ENCODE measurements at regions not wholly inside any gene's neighbourhood (a gene's known extent, or its start where the extent isn't known, plus 50 kb on each side); places are given as distances from the start of the nearest gene placed in this dataset.

DNA sequence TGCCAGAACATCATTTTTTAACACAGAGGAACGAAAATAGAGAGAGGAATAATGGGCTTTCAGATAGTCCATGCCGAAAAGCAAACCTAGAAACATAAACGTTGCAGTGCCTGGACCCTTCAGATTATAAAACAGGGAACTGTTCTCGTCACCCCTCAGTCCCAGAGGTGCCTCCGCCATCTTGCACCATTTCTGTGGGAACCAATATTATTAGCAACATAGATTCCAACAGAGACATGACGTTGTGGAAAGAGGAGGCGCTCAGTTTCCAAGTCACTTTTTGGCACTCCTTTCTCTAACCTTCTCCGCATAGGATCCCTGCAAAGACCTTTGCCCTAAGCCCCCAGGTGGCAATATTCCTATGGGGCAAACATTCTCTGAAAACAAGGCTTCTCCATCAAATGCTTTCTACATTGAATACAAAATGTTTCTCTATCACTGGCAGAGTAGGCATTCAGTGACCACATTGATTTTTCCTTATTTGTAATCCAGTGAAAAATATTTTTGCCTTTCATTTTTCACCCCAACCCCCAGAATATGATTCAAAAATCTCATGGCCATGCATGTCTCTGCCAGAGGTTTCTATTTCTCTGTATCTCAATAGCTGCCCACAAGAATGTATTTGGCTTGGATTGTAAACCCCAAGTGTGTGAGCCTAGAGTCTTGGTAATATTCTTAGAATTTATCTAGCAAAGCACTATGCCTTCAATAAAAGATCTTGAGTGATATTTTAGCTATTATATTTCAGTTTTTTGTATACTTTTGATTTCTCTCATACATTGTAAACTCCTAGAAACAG, 500.8 kb upstream of the WWC1 start:
- Mint-ChIP-seq H3K9me3 (peaks cover 3% of the 10 kb centered on the region), H3K4me3 (no peak overlapping the region), H3K27me3 (ENCODE audit: low read depth) (no peaks in the 10 kb centered on the region), H3K27ac (no peak overlapping the region), H3K4me1 (peaks cover 19% of the 10 kb centered on the region), H3K36me3 (no peaks in the 10 kb centered on the region)
- no peak for DNase-seq (ENCODE audit: low spot score)
- ChIA-PET CTCF (no interaction called here), POLR2A (interaction anchor here (0.6 kb wide), 1 partner anchor 11 kb away, joined by 4 read pairs; no protein-coding TSS in a partner anchor)
- no peak for ATAC-seq
- TF ChIP-seq TEAD1 (CRISPR knock-in tag; IDR thresholded peaks at IDR 0.05) (no peak), ATF1 (CRISPR knock-in tag; IDR thresholded peaks at IDR 0.05) (no peak), E2F5 (CRISPR knock-in tag; IDR thresholded peaks at IDR 0.05) (no peak)
- TF ChIP-seq, protein P1, sequence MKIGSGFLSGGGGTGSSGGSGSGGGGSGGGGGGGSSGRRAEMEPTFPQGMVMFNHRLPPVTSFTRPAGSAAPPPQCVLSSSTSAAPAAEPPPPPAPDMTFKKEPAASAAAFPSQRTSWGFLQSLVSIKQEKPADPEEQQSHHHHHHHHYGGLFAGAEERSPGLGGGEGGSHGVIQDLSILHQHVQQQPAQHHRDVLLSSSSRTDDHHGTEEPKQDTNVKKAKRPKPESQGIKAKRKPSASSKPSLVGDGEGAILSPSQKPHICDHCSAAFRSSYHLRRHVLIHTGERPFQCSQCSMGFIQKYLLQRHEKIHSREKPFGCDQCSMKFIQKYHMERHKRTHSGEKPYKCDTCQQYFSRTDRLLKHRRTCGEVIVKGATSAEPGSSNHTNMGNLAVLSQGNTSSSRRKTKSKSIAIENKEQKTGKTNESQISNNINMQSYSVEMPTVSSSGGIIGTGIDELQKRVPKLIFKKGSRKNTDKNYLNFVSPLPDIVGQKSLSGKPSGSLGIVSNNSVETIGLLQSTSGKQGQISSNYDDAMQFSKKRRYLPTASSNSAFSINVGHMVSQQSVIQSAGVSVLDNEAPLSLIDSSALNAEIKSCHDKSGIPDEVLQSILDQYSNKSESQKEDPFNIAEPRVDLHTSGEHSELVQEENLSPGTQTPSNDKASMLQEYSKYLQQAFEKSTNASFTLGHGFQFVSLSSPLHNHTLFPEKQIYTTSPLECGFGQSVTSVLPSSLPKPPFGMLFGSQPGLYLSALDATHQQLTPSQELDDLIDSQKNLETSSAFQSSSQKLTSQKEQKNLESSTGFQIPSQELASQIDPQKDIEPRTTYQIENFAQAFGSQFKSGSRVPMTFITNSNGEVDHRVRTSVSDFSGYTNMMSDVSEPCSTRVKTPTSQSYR (CRISPR knock-in tag; IDR thresholded peaks at IDR 0.05), result no peak

- Mint-ChIP-seq H3K27me3 (ENCODE audit: low read depth) (no peaks in the 10 kb centered on the region), H3K36me3 (no peaks in the 10 kb centered on the region), H3K4me1 (peaks cover 19% of the 10 kb centered on the region), H3K9me3 (peaks cover 3% of the 10 kb centered on the region), H3K27ac (peak overlapping the region; percentile 84), H3K4me3 (peak overlapping the region; percentile 6; the same call in 1 of the 2 replicates)
- peak; percentile 82 for ATAC-seq
- DNase-seq (ENCODE audit: low spot score), result no peak
- ChIA-PET CTCF (interaction anchor here (0.7 to 1.3 kb wide), 3 partner anchors 114 to 284 kb away, joined by 3 to 4 read pairs (median 4); no protein-coding TSS in a partner anchor), POLR2A (interaction anchor here (0.6 to 0.7 kb wide), 2 partner anchors 12 to 473 kb away, joined by 3 read pairs; no protein-coding TSS in a partner anchor)
- TF ChIP-seq SP1 (CRISPR knock-in tag; conservative IDR thresholded peaks at IDR 0.05), result 0 out of 2 replicates have a peak, but pooled peaks have one; percentile 22
- TF ChIP-seq, protein P2, sequence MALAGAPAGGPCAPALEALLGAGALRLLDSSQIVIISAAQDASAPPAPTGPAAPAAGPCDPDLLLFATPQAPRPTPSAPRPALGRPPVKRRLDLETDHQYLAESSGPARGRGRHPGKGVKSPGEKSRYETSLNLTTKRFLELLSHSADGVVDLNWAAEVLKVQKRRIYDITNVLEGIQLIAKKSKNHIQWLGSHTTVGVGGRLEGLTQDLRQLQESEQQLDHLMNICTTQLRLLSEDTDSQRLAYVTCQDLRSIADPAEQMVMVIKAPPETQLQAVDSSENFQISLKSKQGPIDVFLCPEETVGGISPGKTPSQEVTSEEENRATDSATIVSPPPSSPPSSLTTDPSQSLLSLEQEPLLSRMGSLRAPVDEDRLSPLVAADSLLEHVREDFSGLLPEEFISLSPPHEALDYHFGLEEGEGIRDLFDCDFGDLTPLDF (CRISPR knock-in tag; IDR thresholded peaks at IDR 0.05), result no peak
These were observed 498.9 kb upstream of the WWC1 start for GRCh38 chr5:167792514-167792913.

DNA sequence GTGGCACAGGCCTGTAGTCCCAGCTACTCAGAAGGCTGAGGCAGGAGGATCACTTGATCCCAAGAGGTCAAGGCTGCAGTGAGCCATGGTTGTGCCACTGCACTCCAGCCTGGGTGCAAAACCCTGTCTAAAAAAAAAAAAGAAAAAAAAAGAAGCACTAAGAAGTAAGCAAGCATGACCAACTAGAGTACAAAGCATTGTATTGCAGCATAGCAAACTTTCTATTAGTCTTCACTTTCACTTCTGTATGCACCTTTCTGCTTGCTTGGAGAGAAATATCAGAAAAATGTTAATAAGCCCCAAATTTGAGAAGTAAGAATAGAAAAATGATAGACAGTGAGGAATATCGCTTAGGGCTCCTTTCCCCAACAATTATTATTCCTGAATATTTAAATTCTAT, 497.7 kb upstream of the WWC1 start:
- ChIA-PET CTCF (interaction anchor here (1.0 kb wide), 1 partner anchor 113 kb away, joined by 3 read pairs; no protein-coding TSS in a partner anchor), POLR2A (no interaction called here)
- ATAC-seq, result no peak
- no peak overlapping the region for H3K4me3 Mint-ChIP-seq
- no peak for DNase-seq (ENCODE audit: low spot score)
- peaks cover 2% of the 10 kb centered on the region; the same call in 1 of the 2 replicates for H3K9me3 Mint-ChIP-seq
- H3K36me3 Mint-ChIP-seq, result no peaks in the 10 kb centered on the region
- no peaks in the 10 kb centered on the region for H3K27me3 Mint-ChIP-seq (ENCODE audit: low read depth)
- H3K4me1 Mint-ChIP-seq, result peaks cover 25% of the 10 kb centered on the region
- no peak overlapping the region for H3K27ac Mint-ChIP-seq
- TF ChIP-seq, protein P3, sequence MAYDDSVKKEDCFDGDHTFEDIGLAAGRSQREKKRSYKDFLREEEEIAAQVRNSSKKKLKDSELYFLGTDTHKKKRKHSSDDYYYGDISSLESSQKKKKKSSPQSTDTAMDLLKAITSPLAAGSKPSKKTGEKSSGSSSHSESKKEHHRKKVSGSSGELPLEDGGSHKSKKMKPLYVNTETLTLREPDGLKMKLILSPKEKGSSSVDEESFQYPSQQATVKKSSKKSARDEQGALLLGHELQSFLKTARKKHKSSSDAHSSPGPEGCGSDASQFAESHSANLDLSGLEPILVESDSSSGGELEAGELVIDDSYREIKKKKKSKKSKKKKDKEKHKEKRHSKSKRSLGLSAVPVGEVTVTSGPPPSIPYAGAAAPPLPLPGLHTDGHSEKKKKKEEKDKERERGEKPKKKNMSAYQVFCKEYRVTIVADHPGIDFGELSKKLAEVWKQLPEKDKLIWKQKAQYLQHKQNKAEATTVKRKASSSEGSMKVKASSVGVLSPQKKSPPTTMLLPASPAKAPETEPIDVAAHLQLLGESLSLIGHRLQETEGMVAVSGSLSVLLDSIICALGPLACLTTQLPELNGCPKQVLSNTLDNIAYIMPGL (CRISPR knock-in tag; IDR thresholded peaks at IDR 0.05), result no peak
- TF ChIP-seq, protein P2 (CRISPR knock-in tag; IDR thresholded peaks at IDR 0.05), result no peak
- TF ChIP-seq CDX4 (CRISPR knock-in tag; IDR thresholded peaks at IDR 0.05; ENCODE audit: borderline replicate concordance), result no peak
- TF ChIP-seq FOXJ3 (CRISPR knock-in tag; IDR thresholded peaks at IDR 0.05; ENCODE audit: borderline replicate concordance), result no peak
- no peak for TF ChIP-seq MYBL2 (CRISPR knock-in tag; IDR thresholded peaks at IDR 0.05)
- no peak for TF ChIP-seq AFF4 (CRISPR knock-in tag; IDR thresholded peaks at IDR 0.05; ENCODE audit: borderline replicate concordance)
- TF ChIP-seq TP53 (CRISPR knock-in tag; IDR thresholded peaks at IDR 0.05), result no peak
- TF ChIP-seq CBFB (CRISPR knock-in tag; IDR thresholded peaks at IDR 0.05; ENCODE audit: low read depth), result no peak
- TF ChIP-seq ZNF121 (CRISPR knock-in tag; IDR thresholded peaks at IDR 0.05), result no peak
- no peak for TF ChIP-seq SOX15 (CRISPR knock-in tag; IDR thresholded peaks at IDR 0.05)
- no peak for TF ChIP-seq OVOL2 (CRISPR knock-in tag; IDR thresholded peaks at IDR 0.05; ENCODE audit: borderline replicate concordance)
- TF ChIP-seq NFATC4 (CRISPR knock-in tag; IDR thresholded peaks at IDR 0.05), result no peak
- TF ChIP-seq NFE2L1 (CRISPR knock-in tag; IDR thresholded peaks at IDR 0.05), result no peak
